NK-92 treated with Interleukin-12 subunit alpha and Interleukin-12 subunit beta, amount 100 ng/mL, for 24 hours (cell line): ENCODE measurements at regions not wholly inside any gene's neighbourhood (a gene's known extent, or its start where the extent isn't known, plus 50 kb on each side); places are given as distances from the start of the nearest gene placed in this dataset.

Experiments used
- DNase-seq: peaks from one replicate; lab custom pipeline; 2025; lab: John Stamatoyannopoulos, UW

DNA sequence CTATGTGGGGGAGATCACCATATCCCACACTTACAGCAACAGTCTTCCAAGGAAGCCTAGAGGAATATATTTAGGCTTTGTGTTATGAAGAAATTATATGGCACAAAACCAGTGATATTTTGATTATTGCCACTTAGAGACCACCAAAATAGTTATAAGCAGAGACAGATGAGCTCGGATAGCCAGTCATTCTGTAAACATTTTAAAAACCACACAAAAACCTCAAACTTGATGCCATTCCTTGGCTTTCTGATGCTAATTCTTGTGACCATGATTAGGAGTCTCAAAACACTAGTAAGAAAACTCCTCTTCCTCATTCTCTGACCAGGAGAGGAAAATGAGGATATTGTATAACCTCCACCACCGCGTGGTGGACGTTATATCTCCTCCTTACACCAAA is 496.4 kb downstream of the FOXO1 start:
- DNase-seq: no peak

DNA sequence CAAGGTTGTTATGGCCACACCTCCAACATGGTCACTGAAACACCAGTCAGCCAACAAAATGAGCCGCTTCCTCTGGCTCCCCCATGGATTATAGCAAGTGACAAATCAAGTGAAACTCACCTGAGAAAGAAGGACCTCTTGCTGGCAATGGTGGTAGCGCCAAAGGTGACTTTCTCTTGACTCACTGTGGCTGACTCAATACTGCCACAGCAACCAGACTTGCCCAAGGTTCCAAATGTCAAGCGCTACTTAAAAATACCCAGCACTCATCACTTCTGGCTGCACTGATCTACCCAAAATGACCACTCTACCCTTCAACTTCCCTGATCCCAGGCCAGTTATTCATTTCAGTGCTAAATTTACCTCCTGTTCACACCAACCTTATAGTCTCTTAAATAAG is 495.5 kb downstream of the FOXO1 start:
- DNase-seq: no peak

DNA sequence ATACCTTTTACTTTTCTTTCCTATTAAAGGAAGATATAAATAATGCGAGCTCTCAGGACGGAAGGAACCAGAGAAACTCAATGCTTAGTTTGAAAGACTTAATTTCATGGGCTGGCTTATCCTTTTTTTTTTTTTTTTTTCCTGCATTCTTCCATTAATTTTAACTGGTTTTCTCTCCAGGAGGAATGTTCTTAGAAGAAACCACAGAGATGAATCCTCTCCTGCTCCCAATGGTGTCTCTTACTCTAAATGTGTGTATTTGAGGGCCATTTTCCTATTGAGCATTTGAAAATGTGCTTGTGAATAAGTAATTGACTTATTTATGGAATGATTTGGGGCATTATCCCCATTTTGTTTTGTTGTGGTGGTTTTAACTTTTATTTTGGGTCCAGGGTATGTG is 494.9 kb downstream of the FOXO1 start:
- DNase-seq: no peak

DNA sequence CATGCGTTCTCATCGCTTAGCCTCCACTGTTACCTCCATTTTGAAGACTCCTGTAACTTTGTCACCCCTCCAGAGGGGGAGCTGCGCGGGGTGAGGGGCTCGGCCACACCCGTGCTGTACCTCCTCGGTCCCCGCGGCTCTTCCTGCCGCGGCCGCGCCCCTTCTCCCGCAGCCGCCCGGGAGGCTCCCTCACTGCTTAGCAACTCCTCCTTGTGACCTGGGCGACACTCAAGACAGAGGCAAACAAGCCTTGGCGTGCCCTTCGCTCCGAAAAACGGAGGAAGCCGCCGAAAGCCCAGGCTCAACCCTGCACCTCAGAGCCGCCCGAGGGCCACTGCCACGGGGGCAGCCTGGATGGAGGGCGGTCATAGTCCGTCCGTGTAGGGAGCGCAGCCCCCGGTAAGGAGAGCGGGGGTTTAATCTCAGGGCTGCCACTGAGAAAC is 494.3 kb downstream of the FOXO1 start:
- no peak for DNase-seq

DNA sequence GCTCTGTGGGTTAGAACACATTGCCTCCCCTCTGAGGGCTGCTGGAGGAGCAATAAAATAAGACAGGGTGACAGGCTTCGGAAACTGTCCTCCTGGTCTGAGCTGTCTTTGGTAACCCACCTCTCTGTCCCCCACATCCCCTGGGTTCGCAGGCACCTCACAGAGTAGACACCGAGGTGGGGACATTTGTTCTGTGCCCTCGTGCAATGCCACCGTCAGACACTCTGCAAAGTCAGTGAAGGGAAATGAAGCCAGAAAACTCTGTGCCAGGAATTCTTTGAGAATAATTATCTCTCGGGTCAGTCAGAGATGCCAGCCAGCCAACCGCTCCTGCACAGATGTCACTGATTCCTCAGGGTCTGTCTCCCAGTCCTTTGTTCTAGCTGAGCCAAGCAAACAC is 493.6 kb downstream of the FOXO1 start:
- DNase-seq: no peak

DNA sequence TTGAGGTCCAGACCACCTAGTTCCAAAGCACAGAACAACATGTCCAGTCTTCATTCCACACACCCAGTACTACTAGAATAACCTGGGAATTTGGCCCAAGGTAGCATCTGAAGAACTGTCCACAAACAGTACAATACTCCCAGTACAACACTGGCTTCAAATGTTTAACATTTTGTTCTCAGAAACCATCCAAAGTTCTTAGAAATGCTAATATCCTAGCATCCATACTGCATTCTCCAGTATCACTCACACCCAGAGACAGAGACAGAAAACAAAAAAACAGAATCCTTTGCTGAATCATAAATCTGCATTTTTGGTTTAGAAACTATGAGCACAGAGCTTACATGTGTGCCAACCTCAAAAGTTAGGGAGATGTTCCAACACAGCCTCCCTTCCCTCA is 490.8 kb downstream of the FOXO1 start:
- no peak for DNase-seq

DNA sequence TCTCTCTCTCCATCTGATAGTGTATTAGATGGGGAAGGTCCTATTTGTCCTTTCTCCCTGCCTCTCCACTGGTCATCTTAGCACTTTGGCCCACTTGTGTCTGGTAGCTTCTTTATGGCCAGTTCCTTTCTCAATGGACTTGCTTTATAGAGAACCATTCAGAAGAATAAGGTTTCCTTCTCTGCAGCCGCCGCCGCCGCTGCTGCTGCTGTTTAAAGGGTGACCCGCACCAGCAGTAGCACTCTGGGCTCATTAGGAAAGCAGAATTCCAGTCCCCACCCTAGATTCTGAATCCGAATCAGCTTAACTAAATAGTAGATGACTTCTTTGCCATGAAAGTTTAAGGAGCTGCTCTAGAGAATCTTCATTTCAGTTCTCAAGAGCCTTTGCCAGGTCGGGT is 490.2 kb downstream of the FOXO1 start:
- DNase-seq: no peak

DNA sequence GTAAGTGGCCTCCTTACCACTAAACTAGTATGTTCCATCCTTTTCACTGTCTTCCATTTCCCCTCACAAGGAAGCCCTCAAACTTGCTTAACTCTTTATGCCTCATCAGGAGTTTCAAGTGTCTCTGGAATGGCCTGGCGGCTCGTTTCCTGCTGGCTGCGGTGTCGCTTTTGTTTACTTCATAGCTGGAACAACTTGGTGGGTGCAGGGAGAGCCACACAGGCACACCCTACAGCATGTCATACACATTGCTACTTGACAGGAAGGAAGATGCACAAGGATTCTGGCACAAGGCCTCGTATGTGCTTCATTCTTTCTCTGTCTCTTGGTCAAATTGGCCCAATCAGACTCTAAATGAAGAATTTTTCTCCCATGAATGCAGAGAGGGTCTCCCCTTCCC is 488.3 kb downstream of the FOXO1 start:
- no peak for DNase-seq

DNA sequence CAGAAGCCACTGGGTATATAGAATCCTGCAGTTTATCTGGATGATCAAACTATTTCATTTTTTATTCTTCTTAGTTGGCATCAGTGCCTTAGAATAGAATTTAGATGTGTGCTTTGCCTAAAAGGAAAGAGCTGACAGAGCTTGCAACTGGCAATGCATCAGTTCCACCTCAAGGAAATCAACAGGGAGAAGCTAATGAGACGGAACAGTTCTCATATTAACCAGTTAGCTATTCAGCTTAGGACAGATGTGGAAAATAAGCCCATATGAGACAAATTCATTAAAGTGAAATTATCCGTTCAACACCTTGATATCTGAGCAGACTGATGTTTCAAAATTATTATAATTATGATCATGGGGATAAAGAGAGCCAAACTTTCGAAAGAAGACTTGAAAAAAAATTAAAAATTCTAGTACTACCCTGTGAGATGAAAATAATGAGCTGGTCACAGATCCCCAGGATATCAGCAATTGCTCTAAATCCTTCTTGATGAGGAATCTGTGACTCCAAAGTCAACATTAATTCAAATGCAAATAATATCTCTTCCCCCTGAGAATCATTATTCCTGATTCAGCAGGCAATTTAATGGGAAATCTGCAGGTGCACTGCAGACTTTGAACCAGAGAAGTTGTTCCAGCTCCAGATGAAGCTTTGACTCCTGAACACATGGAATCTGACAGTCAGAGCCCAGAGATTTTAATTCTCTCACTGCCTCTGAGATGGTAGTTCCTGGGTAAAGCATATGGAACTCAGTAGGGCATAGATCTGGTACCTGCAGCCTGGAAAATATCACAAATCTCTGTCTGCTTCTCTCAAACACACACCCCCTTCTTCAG is 486.8 kb downstream of the FOXO1 start:
- no peak for DNase-seq

DNA sequence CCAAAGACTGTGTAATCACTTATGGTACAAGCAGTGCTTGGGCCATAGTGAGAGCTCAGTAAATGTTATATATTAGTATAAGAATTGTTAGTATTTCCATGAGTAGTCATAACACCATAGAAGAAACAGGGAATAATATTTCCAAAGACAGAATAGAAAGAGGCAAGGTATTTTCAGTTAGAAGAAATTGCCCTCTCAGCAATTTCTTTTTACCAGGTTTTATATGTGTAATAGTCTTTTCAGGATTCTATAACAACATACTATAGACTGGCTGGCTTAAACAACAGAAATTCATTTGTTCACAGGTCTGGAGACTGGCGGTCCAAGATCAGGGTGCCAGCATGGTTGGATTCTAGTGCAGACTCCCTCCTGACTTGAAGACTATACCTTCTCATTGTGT is 485.7 kb downstream of the FOXO1 start:
- DNase-seq: no peak

DNA sequence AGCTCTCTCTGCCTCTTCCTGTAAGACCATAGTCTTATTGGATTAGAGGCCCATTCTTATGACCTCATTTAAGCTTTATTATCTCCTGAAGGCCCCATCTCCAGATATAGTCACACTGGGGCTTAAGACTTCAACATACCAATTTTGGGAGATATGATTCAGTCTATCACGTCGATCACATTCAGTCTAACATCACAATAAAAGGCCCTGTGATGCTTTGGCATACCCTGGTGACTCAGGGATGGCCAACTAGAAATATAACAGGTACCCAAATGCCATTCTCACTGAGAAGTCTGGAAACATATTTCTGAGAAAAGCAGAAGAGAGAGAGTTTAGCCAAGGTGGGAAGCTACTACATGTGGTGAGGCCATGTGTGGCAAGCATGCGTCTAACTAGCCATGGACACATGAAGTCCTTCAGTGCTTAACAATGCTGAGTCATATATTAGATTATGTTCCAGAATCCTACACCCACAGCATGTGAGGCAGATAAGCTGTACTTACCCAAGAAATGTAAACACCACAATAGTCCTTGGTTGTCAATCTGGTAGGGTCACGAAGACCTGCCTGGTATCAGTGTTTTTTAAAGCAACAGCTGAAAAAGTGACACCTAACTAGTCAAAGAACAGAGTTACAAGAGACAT is 485.1 kb downstream of the FOXO1 start:
- no peak for DNase-seq

DNA sequence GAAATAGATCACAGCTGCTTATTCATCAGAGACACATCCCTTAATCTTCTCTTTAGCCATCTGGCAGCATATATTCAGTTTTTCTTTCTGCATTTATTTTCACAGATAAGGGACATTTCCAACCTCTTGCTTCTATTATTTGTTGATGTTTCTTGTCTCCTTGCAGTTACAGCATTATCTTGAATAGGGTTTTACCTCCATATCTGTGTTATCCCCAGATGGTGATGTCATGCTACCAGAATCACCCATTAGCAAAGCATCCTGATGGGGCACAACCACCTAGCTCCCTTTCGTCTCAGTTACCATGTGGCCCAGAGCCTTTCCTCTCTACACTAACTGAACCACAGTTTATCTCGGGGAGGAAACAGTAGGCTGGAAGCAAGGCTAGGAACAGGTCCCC is 483.9 kb downstream of the FOXO1 start:
- DNase-seq: no peak

DNA sequence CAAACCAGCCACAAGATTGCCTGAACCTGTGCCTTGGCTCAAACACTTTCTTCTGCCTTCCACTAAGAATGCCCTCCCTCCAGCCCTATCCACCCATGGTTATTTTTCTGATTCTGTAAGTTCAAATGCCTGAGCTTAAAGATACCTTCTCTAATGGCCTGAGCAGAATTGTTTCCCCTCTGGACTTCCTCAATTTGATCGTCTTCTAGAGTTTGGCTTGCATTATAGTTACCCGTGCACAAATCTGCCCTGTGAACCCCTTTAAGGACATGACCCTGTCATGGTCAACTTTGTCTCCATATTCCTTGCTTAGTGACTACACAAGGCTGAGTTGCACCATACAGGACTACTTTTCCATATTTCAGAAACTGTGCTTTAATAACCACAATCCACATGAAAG is 481.0 kb downstream of the FOXO1 start:
- DNase-seq: no peak

DNA sequence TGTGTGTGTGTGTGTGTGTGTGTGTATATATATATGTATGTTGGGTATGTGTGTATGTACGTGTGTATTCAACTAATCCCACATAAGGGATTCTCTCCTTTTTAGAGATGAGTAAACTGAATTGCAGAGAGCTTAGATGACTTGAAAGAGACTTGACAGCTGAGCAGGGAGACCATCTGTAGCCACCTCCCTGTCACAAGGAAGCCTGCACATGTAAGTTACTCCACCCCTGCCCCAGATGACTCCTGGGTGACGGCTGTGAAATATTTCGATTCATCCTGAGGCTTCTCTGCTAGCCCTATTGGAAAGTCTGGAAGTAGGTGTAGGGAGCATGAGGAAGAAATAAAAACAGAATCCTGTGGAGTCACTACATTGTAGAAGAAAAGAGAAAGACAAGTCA is 480.4 kb downstream of the FOXO1 start:
- no peak for DNase-seq

DNA sequence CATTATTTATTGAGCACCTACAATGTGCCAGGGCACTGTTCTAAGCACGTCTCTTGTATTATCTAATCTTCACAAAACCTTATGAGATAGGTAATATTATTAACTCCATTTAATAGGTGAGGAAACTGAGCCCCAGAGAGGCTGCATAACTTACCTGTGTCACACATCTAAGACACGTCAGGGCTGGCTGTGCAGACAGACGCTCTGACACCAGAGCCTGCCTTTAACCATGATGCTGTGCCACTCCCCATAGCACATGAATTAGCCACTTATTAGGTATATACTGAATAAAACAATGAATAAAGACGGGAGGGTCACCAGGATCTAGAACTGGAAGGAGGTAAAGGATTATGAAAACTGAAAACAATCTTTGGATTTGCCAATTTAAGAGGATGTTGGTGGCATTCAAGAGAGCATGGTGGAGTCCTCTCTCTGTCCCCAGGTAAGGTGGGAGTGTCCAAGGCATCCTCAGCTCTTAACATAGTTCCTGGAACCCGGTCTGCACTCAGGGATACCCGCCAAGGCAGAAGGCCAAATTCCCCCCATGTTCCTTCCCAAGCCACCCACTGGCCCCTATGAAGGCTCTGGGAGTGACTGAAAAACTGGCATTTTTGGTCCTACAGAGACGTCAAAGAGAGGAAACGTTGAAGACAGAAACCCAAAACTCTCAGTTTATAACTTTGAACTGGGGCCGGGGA is 479.7 kb downstream of the FOXO1 start:
- no peak for DNase-seq

DNA sequence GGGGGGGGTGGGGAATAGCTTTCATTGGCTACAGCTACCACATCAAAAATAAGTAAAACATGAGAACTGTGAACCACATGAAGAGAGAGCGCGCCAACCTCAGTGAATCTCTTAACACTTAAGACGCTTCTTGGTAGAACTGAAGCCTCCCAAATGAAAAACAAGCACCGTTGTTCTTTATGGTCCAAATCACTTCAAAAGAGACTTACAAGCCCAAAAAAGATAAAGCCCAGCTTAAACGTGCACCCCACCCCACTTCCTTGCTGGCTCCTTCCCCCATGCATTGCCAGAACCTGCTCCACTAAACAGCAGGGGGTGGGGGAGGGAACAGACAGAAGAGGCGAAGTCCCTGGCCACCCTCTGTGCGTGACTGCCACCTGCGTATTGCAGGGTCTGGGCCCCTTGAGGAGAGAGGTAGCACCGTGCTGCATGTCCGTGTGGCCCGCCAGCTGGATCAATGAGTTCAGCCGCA is 479.1 kb downstream of the FOXO1 start:
- DNase-seq: no peak

DNA sequence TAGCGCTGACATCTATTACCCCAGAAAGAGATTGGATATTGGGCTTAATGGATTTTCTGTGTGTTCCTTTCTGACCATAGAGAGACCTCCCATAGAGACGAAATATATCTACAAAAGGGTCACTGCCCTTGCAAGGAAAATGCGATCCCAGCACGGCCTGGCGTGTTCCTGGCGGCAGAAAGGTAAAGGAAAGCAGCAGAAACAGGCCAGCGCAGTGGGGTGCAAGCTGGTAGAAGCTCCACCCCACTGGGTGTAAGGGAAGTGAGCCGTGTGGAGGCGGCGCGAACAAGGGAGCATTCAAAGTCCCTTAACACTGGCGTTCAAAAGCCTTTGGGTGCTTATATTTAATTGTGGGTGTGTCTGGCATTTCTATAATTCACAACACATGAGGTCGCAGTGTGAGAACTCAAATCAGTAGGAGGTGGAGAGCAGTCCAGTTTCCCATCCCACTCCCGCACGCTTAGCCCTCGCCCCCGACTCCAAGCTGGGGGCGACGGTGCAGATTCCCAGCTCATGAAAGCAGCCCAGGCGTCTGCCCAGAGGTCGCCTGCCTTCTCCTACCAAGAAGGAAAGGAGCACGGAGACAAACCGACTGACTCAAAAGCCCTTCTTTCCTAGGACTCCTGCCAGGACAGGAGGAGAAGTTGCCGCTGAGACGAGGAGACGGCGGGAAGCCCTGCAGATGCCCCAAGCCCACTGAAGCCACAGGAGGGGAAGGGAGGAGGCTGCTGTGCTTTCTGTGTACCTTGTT is 478.4 kb downstream of the FOXO1 start:
- no peak for DNase-seq

DNA sequence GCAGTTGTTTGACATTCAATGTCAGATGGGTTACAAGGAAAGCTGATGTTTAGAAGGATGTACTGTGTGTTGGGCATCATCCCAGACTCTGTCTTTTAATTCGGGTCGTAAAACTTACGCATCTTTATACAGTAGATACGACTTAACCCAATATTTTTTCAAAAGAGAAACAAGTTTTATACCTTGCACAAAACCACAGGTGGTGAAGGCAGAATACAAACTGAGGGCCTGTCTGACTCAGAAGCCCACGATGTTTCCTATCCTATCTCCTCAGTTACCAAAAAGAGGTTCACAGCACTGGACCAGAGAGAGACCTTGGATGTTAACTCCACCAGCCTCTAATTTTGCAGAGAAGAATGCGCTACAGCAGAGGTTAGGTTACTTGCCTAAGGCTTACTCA is 477.0 kb downstream of the FOXO1 start:
- no peak for DNase-seq

DNA sequence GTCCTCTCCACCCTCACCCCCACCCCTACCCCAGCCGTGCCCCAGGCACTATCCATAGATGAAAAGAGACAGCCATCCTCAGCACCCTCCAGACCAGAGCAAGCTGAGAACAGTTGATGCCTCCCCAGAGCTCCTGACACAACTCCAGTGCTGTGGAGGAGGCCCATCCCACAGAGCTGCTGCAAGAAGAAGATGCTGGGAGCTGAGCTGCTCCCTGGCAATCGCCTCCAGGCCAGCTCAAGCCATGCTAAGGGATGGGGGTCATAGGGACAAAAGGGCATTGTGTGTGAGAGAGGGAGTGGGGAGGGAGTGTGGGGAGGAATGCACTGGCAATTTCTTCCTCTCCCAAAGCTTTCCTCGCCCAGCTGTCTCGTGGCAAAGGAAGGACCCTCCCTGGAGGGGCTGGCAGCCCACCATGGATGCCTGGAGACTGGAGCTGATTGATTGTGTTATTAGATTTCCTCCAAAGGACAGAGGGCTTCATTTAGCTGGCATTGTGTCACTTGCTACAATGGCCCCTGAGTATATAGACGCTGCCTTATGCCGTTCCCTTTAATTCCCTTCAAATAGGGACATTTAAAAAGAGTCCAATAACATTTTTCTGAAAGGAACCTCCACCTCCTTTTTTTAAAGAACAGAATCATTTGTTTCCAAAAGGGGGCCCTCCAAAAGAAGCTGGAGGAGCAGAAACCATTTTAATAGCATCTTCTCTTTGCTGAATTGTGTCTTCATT is 476.4 kb downstream of the FOXO1 start:
- DNase-seq: no peak

DNA sequence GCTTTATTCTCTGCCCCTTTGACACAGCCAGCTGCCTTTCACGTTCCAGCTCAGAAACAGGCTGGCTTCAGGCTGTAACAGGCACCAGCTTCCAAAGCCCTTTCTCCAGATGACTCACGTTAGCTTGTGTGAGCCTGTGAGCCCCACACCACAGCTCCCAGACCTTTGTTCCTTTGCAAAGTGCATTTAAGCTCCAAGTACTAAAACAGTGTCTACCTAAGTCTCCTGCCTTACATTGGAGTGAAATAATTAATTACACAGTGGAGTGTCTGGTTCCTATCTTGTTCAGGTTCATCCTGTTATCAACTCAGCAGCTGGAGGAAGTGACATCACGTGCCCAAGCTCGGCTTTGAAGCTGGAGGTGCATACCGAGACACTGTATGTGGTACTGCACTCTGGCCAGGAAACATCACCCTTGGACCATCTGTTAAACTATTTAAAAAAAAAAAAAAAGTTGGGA is 475.8 kb downstream of the FOXO1 start:
- no peak for DNase-seq

DNA sequence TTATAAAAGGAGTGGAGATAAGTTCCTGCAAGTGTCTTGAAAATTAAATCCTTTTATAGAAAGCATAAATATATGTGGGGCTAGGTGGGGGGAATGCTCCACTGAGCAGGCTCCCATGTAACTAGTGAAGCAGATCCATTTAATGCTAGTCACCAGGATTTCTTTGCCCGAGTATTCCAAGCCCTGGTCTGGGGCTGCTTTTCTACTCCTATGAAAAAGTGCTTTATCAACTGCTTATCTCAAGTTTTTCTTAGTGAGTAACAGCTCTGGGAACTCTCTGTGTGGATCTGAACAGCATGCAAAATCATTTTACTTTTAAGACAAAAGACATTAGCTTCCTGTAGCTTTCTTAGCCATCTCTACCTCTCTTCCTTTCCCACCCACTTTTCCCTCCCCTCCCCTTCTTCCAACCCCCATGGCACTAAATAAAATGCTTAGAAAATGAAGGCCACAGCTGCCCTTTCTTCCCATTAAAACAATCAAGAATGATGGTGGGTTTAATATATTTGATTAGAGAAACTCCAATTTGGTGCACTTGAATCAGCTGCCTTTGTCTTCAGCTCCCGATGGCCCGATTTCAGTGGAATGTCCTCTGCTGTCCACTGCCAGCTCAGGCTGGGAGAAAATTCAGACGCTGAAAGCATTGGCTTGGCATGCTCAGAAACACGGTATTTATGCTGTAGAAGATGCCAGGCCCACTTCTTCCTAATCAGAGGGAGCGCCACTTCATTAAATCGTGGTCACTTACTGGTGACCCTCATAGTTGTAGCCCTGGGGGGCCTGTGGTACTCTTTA is 475.1 kb downstream of the FOXO1 start:
- no peak for DNase-seq
